ENCODE measurements at regions not wholly inside any gene's neighbourhood (a gene's known extent, or its start where the extent isn't known, plus 50 kb on each side); places are given as distances from the start of the nearest gene placed in this dataset.

DNA sequence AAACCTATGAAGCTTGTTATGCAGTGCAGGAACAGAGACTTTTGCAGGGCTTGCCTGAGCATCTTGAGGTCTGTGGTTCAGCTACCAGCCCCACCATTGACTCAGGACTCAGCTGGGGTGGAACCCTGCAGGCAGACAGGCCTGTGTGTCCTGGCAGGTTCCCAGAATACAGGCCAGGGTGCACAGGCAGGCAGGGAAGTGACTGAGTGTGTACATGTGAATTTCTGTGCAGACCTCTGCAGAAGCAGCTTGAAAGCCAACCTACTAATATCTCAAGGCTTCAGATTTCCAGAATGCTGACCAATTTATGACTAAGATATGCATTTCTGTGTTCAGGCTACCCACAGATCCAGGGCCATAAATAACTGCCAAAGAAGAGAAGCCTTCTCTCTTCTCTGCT, 254.4 kb downstream of the DLEU7 start:
- no peak for DNase-seq (ENCODE audit: low read depth in 1 of 2, low spot score in 1 of 2)

GRCh38 chr13:50589651-50590054, 253.8 kb downstream of the DLEU7 start:
- DNase-seq (ENCODE audit: low read depth in 1 of 2, low spot score in 1 of 2), result no peak

- DNase-seq (ENCODE audit: low read depth in 1 of 2, low spot score in 1 of 2), result no peak
These were observed 250.9 kb downstream of the DLEU7 start for GRCh38 chr13:50592412-50593155.

GRCh38 chr13:50593207-50593606, 250.3 kb downstream of the DLEU7 start:
- DNase-seq (ENCODE audit: low read depth in 1 of 2, low spot score in 1 of 2), result no peak

GRCh38 chr13:50594276-50595051, 249.0 kb downstream of the DLEU7 start:
- no peak for DNase-seq (ENCODE audit: low read depth in 1 of 2, low spot score in 1 of 2)

GRCh38 chr13:50595196-50595595, 248.3 kb downstream of the DLEU7 start:
- no peak for DNase-seq (ENCODE audit: low read depth in 1 of 2, low spot score in 1 of 2)

DNA sequence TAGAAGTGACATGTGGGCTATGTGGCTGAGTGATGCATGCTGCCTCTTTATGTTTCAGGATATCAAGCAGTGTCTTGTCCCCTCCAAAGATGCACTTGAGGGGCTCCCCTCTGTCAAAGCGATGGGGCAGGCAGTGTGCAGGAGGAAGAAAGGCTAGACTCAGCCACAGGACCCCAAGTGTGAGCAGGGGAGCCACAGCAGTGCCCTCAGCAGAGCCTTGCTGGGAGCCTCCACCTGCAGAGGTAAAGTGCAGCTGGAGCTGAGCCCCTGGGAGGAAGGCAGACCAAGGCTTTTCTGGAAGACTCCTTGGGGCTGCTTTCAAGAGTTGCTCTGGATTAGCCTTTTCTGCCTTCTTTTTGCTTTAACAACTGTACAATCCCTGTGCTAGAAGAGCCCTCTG, 247.3 kb downstream of the DLEU7 start:
- DNase-seq (ENCODE audit: low read depth in 1 of 2, low spot score in 1 of 2), result no peak

DNA sequence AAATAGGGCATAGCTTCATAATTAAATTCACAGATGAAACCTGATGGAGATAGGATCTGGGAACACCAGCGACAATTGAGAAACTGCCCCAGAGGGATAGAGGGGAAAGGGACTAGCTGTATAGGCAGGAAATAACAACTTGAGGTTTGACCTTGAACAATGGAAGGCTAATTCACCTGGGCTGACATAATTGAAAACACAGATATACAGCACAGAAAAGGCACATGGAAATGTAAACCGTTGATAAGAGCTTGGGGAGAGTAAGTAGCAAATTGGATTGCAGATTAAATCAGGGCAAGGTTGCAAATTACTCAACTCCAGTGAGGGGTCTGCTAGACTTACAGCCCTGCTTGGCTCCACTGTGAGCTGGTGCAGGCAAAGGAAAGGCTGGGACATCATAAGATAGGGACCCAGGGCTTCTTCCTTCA, 246.7 kb downstream of the DLEU7 start:
- DNase-seq (ENCODE audit: low read depth in 1 of 2, low spot score in 1 of 2), result no peak

DNA sequence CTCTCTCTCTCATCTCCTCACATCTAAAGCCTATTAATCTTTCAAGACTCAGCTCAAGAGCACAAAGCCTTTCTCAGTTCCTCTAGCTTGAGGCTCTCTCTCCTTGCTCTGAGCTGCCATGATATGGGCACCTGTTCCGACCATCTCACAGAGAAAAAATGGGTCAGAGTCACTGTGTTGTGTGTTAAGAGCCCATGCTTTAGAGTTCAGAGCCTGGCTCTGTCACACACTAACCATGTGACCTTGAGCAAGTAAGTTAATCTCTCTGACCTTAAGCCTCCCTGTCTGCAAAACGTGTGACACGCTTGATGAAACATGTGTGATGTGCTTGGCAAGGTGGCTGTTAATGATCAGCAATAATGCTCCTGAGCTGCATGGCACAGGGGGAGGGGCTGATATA, 245.2 kb downstream of the DLEU7 start:
- DNase-seq (ENCODE audit: low read depth in 1 of 2, low spot score in 1 of 2), result no peak

DNA sequence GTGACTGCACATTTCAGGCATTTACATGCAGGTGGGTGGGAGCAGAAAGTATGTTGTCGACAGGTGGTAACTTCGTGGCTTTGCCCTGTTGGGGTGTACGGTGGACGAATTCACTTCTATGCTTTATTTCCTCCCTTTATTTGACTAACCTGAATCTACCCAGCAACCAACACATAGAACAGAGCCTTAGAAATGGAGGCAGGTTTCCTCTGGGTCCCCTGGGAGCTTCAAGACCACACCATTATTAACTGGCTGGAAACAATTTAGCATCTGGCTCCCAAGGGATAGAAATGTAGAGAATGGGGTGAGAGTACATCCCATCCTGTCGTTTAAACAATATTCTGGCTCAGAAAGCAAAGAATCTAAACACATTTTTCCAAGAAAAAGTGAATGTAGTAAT, 244.4 kb downstream of the DLEU7 start:
- no peak for DNase-seq (ENCODE audit: low read depth in 1 of 2, low spot score in 1 of 2)

- no peak for DNase-seq (ENCODE audit: low read depth in 1 of 2, low spot score in 1 of 2)
These were observed 243.6 kb downstream of the DLEU7 start for GRCh38 chr13:50599927-50600326.

DNA sequence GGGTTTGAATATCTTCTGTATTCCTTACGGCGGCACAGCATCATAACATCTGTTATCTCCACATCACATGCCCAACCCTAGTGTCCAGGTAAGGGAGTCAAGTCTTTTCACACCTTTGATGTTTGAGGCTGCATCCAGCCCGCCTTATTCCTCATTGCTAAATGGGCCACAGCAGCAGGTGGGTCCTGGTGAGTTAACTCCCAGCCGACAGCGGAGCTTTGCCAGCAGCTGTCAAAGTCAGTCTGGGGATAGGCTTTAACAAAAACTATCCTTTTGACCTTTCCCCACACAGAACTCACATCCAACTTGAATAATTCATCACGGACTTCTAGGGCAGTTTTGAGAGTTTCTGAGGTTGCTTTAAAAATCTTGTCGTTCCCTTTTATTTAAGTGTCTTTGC, 235.1 kb downstream of the DLEU7 start:
- no peak for DNase-seq (ENCODE audit: low read depth in 1 of 2, low spot score in 1 of 2)

DNA sequence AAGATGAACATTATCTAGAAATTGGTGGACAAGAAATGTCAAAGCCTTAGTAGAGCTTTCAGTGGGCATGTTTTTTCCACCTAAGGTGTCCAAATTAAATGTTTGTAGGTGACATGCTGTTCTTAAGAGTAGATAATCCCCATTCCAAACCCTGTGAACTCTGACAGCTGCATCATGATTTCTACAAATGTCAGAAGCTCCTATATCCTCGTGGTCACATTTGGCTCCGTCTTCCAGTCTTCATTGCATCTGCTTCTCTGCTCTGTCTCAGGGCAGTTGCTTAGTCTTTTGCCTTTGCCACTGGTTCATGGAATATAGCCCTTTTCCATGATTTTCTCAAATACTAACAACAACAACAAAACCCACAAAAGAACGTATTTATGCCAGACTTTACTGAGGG, 234.5 kb downstream of the DLEU7 start:
- no peak for DNase-seq (ENCODE audit: low read depth in 1 of 2, low spot score in 1 of 2)

GRCh38 chr13:50610238-50610637, 233.3 kb downstream of the DLEU7 start:
- DNase-seq (ENCODE audit: low read depth in 1 of 2, low spot score in 1 of 2), result no peak

DNA sequence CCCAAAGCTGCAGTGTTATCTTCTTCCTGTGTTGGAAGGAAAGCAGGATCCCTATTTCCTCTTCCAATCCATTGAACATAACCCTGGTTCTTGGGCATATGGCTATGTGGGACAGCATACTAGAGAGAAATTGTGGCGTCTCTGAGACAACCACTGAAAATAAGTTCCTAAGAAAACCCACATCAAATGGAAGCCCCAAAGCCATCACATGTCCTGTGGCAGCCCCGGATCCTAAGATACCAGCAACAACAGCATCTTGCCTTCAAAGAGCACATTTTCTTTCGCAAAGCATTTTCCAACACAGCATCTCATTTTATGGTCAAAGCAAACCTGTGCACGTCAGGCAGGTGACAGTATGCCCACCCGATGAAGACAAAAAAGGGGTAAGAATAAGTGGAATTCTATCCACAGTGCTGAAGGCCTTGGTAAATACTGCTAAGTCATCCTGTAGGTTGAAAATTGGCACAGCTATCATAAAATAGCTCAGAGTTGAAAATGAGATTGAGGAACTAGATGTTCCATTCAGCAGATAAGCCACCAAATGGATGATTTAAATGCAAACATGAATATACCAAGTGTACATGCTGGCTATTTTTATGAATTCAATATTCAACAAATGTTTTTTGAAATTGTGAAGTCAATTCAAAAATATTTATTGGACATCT, 232.2 kb downstream of the DLEU7 start:
- no peak for DNase-seq (ENCODE audit: low read depth in 1 of 2, low spot score in 1 of 2)

DNA sequence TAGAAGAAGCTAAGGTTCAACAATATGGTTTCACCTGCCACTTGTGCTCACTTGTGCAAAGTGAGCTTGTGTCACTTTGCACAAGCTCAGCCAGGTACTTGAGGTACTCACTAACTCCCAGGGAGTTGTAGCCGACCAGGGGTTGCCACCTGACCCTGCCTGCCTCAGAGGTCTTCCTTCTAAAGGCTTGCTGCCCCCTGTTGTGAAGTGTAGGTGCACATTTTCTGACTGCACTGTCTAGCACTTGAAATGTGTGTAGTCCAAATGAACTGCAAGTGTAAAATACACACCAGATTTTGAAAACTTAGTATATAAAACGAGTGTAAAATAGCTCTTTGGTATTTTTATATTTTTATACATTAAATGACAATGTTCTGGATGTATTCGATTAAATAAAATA, 230.8 kb downstream of the DLEU7 start:
- no peak for DNase-seq (ENCODE audit: low read depth in 1 of 2, low spot score in 1 of 2)

DNA sequence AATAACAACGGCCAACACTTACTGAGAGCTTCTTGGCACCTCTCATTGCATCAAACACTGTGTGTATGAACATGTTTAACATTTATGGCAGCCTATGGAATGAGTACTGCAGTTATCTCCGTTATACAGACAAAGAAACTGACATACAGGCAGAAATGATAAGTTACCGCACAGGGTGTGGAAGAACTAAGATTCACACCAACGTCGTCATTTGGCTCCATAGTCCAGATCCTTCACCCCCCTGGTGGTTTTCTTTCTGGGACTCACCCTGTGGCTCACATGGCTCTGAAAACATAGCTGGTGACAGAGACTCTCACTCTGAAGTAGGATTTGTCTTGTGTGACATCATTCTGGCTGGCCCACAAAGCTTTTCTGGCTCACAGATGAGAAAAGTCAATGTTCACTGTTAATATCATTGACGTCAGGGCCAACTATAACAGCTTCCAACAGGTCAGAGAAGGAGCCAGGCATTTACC, 230.1 kb downstream of the DLEU7 start:
- no peak for DNase-seq (ENCODE audit: low read depth in 1 of 2, low spot score in 1 of 2)

GRCh38 chr13:50615234-50615633, 228.3 kb downstream of the DLEU7 start:
- no peak for DNase-seq (ENCODE audit: low read depth in 1 of 2, low spot score in 1 of 2)

DNA sequence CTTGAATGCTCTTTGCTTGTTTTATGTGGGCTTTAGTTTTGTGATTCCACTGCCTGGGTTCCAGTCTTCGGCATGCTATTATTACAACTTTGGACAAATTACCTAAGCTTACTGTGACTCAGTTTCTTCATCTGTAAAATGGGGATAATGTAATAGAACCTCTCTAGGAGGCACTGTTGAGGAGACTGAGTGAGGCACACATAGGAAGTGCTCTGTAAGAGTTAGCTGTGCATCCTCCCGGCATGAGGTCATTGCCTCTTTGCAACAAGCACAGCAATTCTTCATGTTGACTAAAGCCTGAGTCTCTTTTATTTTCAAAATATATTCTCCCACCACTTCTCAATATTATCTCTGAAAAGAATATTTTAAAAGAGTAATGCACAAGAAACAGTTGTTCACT, 227.4 kb downstream of the DLEU7 start:
- DNase-seq (ENCODE audit: low read depth in 1 of 2, low spot score in 1 of 2), result no peak

GRCh38 chr13:50617134-50617721, 226.3 kb downstream of the DLEU7 start:
- no peak for DNase-seq (ENCODE audit: low read depth in 1 of 2, low spot score in 1 of 2)

GRCh38 chr13:50618206-50618605, 225.3 kb downstream of the DLEU7 start:
- DNase-seq (ENCODE audit: low read depth in 1 of 2, low spot score in 1 of 2), result no peak

DNA sequence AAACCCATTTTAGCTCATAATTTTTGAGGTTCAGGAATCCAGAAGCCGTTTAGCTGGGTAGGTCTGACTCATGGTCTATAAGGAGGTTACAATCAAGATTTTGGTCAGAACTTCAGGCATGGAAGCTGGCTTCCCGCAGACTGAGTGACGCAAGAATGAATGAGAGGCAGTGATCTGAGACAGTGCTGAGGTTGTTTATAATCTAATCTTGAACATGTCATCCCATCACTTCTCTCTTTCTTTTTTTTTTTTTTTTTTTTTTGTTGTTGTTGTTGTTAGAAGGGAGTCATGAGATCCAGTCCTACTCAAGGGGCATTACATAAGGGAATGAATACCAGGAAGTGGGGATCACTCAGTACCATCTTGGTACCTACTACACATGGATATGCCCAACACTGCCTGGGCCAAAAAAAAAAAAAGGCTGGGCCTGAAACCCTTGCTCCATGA, 217.4 kb downstream of the DLEU7 start:
- no peak for DNase-seq (ENCODE audit: low read depth in 1 of 2, low spot score in 1 of 2)
